ENCODE measurements at regions not wholly inside any gene's neighbourhood (a gene's known extent, or its start where the extent isn't known, plus 50 kb on each side); places are given as distances from the start of the nearest gene placed in this dataset.
"Not testable (repeated sequence)": the region's sequence is repeated elsewhere in the genome, so short reads cannot be mapped to it uniquely, and the experiment has no call there.

GRCh38 chr12:31162896-31163560, 89.4 kb downstream of the DDX11 start:
- POLR2A ChIA-PET; H3K36me3 Mint-ChIP-seq (ENCODE audit: low read depth); H3K27me3 Mint-ChIP-seq; DNase-seq; H3K4me1 Mint-ChIP-seq; H3K4me3 Mint-ChIP-seq; H3K27ac Mint-ChIP-seq; CTCF ChIA-PET; H3K9me3 Mint-ChIP-seq: not testable (repeated sequence)

- not testable (repeated sequence) for H3K4me1 Mint-ChIP-seq
- H3K27me3 Mint-ChIP-seq, result peaks cover 22% of the 10 kb centered on the region
Measured at GRCh38 chr12:31174293-31174692, 100.6 kb downstream of the DDX11 start.

GRCh38 chr12:31177514-31177913, 103.9 kb downstream of the DDX11 start:
- DNase-seq; H3K36me3 Mint-ChIP-seq (ENCODE audit: low read depth); H3K4me1 Mint-ChIP-seq; H3K27ac Mint-ChIP-seq; CTCF ChIA-PET; POLR2A ChIA-PET; H3K9me3 Mint-ChIP-seq; H3K4me3 Mint-ChIP-seq: not testable (repeated sequence)
- peaks cover 26% of the 10 kb centered on the region for H3K27me3 Mint-ChIP-seq

More at GRCh38 chr12:31174293-31174692, 100.6 kb downstream of the DDX11 start:
- H3K4me3 Mint-ChIP-seq; H3K9me3 Mint-ChIP-seq; H3K27ac Mint-ChIP-seq; POLR2A ChIA-PET; CTCF ChIA-PET; H3K36me3 Mint-ChIP-seq (ENCODE audit: low read depth); DNase-seq: not testable (repeated sequence)

GRCh38 chr12:31178875-31179274, 105.2 kb downstream of the DDX11 start:
- H3K4me3 Mint-ChIP-seq; DNase-seq; H3K27ac Mint-ChIP-seq; CTCF ChIA-PET; H3K36me3 Mint-ChIP-seq (ENCODE audit: low read depth); H3K9me3 Mint-ChIP-seq; POLR2A ChIA-PET; H3K4me1 Mint-ChIP-seq: not testable (repeated sequence)
- peaks cover 27% of the 10 kb centered on the region for H3K27me3 Mint-ChIP-seq

- peaks cover 27% of the 10 kb centered on the region for H3K27me3 Mint-ChIP-seq
- H3K4me3 Mint-ChIP-seq; H3K27ac Mint-ChIP-seq; POLR2A ChIA-PET; H3K36me3 Mint-ChIP-seq (ENCODE audit: low read depth); DNase-seq; CTCF ChIA-PET; H3K9me3 Mint-ChIP-seq; H3K4me1 Mint-ChIP-seq: not testable (repeated sequence)
Measured at GRCh38 chr12:31179627-31180237, 106.1 kb downstream of the DDX11 start.

DNA sequence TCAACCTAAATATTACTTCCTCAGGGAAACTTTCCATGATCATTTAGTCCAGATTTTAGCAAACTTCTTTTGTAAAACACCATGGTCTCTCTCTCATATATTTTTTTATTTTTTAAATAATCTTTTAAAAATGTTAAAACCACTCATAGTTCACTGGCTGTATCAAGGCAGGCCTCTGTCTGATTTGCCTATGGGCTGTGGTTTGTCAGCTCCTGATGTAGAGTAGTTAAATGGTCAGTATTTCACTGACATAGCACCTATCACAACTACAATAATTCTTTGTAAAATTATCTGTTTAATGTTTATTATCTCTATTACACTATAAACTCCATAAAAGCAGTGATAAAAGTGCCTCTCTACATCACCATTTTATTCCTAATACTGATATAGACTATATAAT, 108.9 kb downstream of the DDX11 start:
- H3K27ac Mint-ChIP-seq; CTCF ChIA-PET; H3K4me3 Mint-ChIP-seq; H3K4me1 Mint-ChIP-seq; DNase-seq; POLR2A ChIA-PET; H3K9me3 Mint-ChIP-seq; H3K36me3 Mint-ChIP-seq (ENCODE audit: low read depth): not testable (repeated sequence)
- H3K27me3 Mint-ChIP-seq, result peaks cover 26% of the 10 kb centered on the region

GRCh38 chr12:31183107-31183506, 109.4 kb downstream of the DDX11 start:
- H3K27ac Mint-ChIP-seq; H3K4me1 Mint-ChIP-seq; H3K36me3 Mint-ChIP-seq (ENCODE audit: low read depth); H3K9me3 Mint-ChIP-seq; DNase-seq; H3K4me3 Mint-ChIP-seq; CTCF ChIA-PET; POLR2A ChIA-PET: not testable (repeated sequence)
- peaks cover 26% of the 10 kb centered on the region for H3K27me3 Mint-ChIP-seq

- POLR2A ChIA-PET; H3K4me3 Mint-ChIP-seq; H3K9me3 Mint-ChIP-seq; CTCF ChIA-PET; H3K27ac Mint-ChIP-seq; H3K4me1 Mint-ChIP-seq; H3K36me3 Mint-ChIP-seq (ENCODE audit: low read depth); DNase-seq: not testable (repeated sequence)
- peaks cover 23% of the 10 kb centered on the region for H3K27me3 Mint-ChIP-seq
Measured at GRCh38 chr12:31183899-31184298, 110.2 kb downstream of the DDX11 start.

- H3K4me3 Mint-ChIP-seq, POLR2A ChIA-PET: not testable (repeated sequence)
Measured at GRCh38 chr12:31184667-31185066, 111.0 kb downstream of the DDX11 start.

GRCh38 chr12:31192689-31193088, 119.0 kb downstream of the DDX11 start:
- H3K4me1 Mint-ChIP-seq; CTCF ChIA-PET; H3K36me3 Mint-ChIP-seq (ENCODE audit: low read depth); H3K27ac Mint-ChIP-seq; H3K4me3 Mint-ChIP-seq; POLR2A ChIA-PET; H3K9me3 Mint-ChIP-seq; DNase-seq: not testable (repeated sequence)
- H3K27me3 Mint-ChIP-seq, result peaks cover 13% of the 10 kb centered on the region

More at GRCh38 chr12:31184667-31185066, 111.0 kb downstream of the DDX11 start:
- CTCF ChIA-PET; H3K27ac Mint-ChIP-seq; H3K36me3 Mint-ChIP-seq (ENCODE audit: low read depth); DNase-seq; H3K9me3 Mint-ChIP-seq; H3K4me1 Mint-ChIP-seq: not testable (repeated sequence)
- peaks cover 22% of the 10 kb centered on the region for H3K27me3 Mint-ChIP-seq

GRCh38 chr12:31195620-31196019, 122.0 kb downstream of the DDX11 start:
- DNase-seq; H3K4me1 Mint-ChIP-seq; H3K36me3 Mint-ChIP-seq (ENCODE audit: low read depth); H3K27ac Mint-ChIP-seq; H3K4me3 Mint-ChIP-seq; CTCF ChIA-PET; H3K9me3 Mint-ChIP-seq; POLR2A ChIA-PET: not testable (repeated sequence)
- peaks cover 21% of the 10 kb centered on the region for H3K27me3 Mint-ChIP-seq

DNA sequence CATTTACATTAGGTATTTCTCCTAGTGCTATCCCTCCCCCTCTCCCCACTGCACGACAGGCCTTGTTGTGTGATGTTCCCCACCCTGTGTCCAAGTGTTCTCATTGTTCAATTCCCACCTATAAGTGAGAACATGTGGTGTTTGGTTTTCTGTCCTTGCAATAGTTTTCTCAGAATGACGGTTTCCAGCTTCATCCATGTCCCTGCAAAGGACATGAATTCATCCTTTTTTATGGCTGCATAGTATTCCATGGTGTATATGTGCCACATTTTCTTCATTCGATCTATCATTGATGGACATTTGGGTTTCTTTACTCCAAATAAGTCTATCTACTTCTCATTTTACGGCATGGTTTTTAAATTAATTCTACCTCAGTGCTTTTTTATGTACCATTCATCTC, 125.8 kb downstream of the DDX11 start:
- H3K4me1 Mint-ChIP-seq; H3K4me3 Mint-ChIP-seq; H3K27ac Mint-ChIP-seq; H3K9me3 Mint-ChIP-seq; DNase-seq; CTCF ChIA-PET; H3K36me3 Mint-ChIP-seq (ENCODE audit: low read depth); POLR2A ChIA-PET: not testable (repeated sequence)
- peaks cover 40% of the 10 kb centered on the region for H3K27me3 Mint-ChIP-seq

DNA sequence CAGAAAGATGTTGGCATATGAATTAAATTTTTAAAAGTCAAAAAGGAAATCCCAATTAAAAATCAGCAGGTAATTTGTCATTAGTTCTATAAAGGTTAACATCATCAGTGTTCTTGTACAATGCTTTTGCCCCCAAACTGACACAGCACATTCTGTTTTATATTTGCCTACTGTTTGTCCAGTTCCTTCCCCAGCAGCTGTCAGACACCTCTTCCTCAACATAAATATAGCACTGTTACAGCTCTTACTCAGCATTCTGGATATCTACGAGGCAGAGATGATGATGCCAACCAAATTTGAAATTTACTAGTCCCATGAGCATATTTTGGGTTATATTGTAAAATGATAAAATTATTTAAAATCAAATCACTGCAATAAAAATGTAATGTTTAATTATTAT, 124.6 kb downstream of the SINHCAF start:
- ChIA-PET CTCF (no interaction called here), POLR2A (no interaction called here)
- Mint-ChIP-seq H3K9me3 (no peaks in the 10 kb centered on the region), H3K4me3 (no peak overlapping the region), H3K27me3 (peaks cover 37% of the 10 kb centered on the region), H3K36me3 (ENCODE audit: low read depth) (no peaks in the 10 kb centered on the region), H3K27ac (no peak overlapping the region), H3K4me1 (peaks cover 12% of the 10 kb centered on the region)
- DNase-seq, result no peak

DNA sequence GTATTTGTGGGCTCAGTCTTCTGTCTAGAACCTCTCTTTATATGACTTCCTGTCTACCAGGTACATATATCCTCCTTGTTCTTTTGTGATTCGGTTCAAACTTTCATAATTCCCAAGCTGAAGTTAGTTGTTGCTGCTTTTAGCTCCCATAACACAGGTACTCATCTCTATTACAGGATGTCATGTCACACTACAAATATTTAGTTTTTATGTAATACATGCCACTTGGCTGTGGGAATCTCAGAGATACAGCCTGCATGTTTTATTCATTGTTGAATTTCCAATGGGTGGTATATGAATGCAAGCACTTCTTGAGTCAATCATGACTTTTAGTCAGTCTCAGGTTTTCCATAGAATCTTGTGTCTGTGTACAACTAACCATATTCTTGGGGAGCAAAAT, 122.7 kb downstream of the SINHCAF start:
- Mint-ChIP-seq H3K4me1 (peaks cover 12% of the 10 kb centered on the region), H3K4me3 (no peak overlapping the region), H3K27ac (no peak overlapping the region), H3K36me3 (ENCODE audit: low read depth) (no peaks in the 10 kb centered on the region), H3K9me3 (no peaks in the 10 kb centered on the region), H3K27me3 (peaks cover 36% of the 10 kb centered on the region)
- POLR2A ChIA-PET, result no interaction called here
- CTCF ChIA-PET, result no interaction called here
- DNase-seq, result no peak
